HG03521 (cell line): ENCODE measurements at regions not wholly inside any gene's neighbourhood (a gene's known extent, or its start where the extent isn't known, plus 50 kb on each side); places are given as distances from the start of the nearest gene placed in this dataset.
"Not testable (repeated sequence)": the region's sequence is repeated elsewhere in the genome, so short reads cannot be mapped to it uniquely, and the experiment has no call there.

Experiments
- ATAC-seq: cut with Tn5 transposase; IDR thresholded peaks from one replicate; pipeline ENCODE4 v1.9.1; 2021; ENCODE audit warnings: mild to moderate bottlenecking, moderate library complexity; ENCODE audit not compliant: unreplicated experiment

DNA sequence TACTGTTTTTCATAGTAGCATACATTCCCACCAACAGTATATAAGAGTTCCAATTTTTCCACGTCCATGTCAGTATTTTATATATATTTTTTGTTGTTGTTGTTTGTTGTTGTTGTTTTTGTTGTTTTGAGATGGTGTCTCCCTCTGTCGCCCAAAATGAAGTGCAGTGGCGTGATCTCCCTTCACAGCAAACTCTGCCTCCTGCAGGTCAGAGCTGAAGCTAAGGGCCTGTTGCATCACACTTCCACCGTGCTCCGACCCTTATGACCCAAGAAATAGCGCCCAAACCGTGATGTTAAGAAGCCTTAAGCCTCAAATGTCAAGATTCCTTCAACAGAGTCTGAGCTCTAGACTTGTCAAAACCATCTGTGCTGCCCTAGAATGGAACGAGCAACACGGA, 2032.3 kb downstream of the MRPL39 start:
- no peak for ATAC-seq

DNA sequence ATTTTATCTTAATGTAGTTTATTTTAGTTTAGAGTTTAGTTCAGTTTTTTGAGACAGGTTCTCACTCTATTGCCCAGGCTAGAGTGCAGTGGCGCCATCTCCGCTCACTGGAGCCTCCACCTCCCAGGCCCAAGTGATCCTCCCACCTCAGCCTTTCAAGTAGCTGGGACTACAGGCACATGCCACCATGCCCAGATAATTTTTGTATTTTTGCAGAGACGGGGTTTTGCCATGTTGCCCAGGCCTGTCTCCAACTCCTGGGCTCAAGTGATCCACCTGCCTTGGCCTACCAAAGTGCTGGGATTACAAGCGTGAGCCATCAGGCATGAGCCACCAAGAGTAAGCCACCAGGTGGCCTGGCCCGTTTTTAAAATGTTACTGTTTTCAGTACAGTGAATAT, 2058.4 kb downstream of the MRPL39 start:
- not testable (repeated sequence) for ATAC-seq

DNA sequence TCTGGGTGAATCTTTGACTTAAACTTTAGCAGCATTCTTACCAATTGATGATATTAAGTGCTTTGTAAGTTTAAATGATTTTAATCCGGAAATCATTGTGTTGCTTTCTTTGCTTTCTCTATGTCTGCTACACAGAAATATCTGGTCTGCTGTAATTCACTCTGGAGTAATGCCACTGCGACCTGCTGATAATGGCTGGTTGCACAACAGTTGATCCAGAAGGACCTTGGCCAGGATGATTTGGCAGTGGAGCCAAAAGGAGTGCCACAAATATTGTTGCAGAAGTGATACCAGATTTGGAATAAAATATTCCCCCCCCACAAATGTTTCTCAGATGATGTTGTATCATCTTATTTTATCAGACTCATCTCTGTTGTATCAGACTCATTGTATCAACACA, 2063.9 kb downstream of the MRPL39 start:
- no peak for ATAC-seq

DNA sequence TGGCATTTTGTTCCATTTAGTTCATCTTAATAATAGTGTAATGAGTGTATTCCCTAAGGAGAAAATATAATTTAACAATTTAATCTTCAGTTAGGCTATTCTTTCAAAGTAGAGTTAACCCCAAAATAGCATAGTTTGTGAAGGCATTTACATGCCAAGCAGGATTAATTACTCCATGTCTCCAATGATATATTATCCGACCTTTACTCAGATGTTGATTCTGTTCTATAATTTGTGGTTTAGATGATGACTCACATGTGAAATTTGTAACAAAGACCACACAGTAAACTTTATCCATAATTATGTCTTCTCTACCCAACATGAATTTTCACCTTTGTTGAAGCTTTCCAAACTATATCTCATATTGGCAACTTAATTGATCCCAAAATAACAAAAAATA, 2065.2 kb downstream of the MRPL39 start:
- no peak for ATAC-seq

DNA sequence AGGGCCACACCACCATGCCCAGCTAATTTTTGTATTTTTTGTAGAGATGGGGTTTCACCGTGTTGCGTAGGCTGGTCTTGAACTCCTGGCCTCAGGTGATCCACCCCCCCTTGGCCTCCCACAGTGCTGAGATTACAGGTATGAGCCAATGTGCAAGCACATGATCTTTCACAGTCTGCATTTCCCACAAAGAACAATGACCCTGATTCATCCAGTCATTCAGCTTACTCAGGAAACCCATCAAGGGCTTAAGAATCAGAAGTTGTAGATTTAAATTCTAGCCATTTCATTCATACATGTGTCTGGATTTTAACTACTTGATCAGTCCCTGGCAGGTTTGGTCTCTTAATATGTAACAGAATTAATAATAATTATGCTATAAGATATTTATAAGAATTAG, 2065.7 kb downstream of the MRPL39 start:
- ATAC-seq = no peak

DNA sequence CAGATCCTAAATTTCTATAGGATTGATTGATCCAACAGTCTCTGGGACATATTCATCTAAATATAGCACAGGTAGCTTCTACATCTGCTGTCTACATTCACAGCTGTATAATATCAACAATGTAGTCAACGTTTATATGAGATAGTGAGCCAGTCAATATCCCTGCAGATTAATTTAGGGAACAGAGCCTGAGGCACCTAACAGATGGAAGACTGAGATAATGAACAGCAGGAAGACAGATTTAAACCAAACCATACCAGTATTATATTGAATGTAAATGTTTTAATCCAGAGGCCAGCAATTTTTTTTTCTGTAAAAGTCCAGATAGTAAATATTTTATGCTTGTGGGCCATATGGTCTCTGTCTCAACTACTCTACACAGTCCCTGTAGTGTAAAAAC, 2072.4 kb downstream of the MRPL39 start:
- ATAC-seq = no peak

DNA sequence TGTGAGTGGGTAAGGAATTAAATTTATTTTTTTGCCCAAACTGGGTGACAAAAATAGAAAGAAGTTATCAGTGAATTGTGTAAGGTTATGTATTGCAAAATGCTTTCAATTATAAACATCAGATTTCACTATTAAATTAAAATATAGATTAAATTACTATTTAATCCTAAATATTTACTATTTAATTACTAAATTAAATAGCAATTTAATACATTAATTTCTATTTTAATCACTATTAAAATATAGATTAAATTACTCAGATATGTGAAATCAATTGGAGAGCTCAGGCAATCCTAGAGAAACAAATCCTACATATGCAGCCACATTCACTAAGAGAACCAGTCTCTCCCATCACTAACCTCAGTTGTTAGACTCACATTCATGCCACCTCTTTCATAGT, 2075.8 kb downstream of the MRPL39 start:
- ATAC-seq = no peak

DNA sequence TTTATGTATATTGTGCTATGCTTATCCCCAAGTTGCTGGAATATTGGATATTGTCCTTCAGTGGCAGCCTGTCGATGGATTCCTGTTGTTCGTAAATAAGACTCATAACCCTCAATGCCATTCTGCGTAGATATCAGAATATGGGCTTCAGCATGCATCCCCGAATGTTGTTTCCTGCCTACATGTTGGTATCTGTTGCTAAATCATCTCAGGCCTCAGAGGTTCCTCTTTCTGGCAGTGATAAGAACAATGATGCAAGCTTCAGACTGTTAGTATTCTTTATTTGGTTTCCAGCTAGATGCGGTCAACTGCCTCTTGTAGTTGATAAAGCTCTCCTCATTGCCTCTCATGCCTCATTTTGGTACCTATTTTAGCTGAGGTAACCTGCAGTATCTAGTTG, 2082.6 kb downstream of the MRPL39 start:
- no peak for ATAC-seq

DNA sequence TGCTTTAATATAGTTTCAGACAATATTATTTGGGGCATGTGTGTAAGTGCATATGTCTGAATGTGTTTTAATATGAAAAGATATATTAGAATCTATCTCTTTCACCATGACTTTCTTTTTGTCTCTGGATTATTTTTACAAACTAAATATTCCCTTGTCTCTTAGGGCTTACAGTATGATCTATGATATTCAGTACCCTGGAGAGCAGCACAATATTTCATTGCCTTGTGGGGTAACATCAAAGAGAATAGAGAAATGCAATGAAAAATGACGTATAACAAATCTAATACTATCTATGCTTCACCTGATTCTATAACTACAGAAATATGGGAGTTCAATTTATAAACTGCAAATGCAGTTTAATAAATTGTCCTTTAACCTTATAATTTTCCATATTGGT, 2084.5 kb downstream of the MRPL39 start:
- ATAC-seq = no peak

DNA sequence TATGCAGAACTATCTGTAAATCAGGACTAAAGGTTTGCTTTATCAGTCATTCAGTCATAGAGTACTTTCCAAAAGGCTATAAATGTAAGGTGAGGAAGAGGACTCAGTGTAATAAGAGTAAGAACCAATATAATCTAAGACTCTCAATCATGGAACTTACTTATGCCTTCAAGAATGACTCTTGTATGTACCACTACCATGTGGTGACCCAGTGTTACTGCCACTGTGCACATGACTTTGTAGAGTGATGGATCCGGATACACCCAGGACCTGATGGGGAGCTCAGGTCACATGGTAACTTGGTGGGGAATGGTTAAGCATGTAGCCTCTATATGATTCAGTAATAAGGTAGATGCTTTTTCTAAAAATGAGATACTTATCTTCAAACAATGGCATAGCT, 2099.8 kb downstream of the MRPL39 start:
- ATAC-seq = no peak

DNA sequence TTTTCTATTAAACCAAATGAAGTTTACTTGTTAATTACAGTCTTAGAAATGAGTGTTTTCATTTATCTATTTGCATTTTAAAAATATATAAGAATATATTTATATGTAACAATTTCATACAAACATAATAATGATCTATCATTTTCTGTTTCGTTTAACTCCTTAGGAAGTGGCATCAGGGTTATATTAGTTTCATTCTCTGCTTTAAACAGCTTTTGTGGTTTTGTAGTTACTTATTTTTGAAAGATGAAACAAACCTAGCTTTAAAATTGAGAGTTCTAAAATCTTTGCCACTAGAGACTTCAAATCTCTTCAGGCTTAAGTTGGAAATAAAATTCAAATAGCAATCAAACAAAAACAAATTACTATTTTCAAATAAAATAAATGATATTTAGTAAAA, 2110.6 kb downstream of the MRPL39 start:
- ATAC-seq = peak; percentile 74

DNA sequence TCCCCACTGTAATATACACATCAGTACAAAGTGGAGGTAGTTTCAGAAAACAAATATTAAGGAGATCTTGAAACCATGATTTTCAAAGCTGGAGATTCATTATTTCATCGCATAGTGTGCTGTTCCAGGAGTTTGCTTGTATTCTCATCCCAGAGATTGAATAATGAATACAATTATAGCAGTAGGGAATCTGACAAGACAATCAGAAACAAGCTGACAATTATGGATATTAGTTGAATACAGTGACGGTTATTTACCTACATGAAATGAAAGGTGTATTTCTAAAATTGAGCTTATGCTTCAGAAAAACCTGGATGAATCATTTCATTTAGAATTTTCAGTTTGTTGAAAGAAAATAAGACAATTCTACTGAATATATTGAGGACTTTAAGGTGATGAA, 2119.0 kb downstream of the MRPL39 start:
- no peak for ATAC-seq

DNA sequence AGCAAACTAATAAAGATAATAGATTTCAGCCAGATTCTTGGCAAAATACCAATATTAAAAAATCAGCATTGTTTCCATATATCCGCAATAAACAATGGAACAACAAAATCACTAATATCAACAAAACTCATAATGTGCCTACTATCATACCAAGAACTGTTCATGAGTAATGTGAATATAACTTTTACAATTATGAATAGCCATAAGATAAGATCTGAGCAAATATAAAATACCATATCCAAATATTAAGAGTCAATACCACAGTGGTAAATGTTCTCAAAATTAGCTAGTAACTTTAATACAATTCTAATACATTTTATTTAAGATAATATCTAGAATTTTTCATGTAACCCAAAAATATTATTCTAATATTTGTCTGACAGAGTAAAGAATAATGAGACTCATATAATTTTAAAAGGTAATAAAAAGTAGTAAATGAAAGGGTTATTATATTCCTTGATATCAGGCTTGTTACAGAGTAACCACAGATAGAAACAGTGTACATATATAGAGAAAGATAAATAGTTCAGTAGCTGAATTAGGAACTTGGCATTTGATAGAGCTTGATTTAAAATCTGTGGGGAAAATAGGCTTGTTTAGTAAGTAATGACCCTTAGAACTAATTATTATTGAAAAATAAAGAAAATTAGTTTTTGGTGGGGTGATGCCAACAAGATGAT, 2126.6 kb downstream of the MRPL39 start:
- no peak for ATAC-seq

DNA sequence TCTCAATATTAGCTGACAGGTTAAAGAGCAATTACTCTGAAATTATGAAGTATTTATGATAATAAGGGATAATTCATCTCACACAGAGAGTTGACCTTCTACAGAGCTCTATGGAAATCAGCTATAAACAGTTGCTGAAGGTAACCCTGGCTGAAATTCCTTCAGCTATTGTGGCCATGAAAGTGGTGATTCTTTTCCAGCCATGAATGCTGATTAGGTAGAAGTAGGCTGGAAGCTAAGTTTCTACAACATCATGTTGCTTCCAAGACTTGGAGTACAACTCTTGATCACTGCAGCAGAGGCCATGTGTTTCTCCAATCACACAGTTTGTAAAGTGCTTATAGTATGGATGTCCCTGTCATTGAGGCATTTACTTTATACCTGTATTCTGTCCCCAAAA, 2128.9 kb downstream of the MRPL39 start:
- ATAC-seq = no peak

DNA sequence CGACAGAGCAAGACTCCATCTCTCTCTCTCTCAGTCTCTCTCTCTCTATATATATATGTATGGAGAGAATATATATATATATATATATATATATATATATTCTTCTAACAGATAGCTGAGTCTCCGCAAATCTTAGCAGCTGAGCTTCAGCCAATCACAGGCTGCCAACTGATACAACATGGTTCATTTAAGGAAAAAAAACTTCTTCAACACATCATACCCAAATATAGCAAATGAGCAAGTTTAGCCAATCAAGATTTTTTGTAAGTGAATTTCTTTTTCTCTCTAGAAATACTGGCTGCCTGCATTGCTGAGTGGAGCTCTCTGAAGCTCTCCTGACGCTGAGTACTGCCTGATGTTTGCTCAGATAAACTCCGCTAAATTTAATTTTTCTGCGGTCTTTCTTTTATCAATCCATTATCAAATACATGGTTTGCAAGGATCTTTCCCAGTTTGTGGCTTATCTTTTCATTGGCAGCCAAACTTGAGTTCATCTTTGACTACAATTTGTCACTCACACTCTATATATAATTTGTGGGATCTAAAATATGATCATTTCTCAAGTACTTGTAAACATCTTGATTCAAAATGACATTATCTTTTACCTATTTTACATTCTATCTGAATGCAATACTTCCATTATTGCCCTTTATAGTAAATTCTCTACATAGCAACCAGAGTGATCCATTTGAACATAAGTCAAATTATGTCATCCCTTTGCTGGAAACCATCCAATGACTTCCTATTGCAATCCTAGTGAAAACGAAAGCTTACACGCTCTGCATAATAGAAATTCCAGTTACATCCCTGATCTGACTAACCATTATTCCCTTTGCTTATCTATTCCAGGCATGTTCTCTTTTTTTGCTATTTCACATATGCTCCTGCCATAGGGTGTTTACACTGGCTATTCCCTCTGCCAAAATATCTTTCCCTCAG, 2131.7 kb downstream of the MRPL39 start:
- ATAC-seq = no peak

DNA sequence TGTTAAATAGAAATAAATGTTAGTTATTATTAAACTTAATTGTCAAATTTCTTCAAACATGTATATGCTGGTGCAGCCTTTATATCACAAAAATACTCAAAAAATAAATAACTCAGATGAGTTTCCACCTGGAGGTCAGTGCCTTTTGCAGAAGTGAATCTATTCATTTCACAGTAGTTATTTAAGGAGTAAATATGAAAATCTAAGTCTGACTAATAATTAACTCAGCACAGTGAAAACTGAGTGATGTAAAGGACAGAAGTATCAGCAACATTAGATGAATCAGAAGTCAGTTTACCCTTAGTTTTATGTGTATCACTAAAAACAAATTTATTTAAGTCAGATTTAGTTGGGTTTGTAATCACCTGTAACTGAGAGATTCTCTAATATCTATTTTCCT, 2135.4 kb downstream of the MRPL39 start:
- ATAC-seq = peak; percentile 75

DNA sequence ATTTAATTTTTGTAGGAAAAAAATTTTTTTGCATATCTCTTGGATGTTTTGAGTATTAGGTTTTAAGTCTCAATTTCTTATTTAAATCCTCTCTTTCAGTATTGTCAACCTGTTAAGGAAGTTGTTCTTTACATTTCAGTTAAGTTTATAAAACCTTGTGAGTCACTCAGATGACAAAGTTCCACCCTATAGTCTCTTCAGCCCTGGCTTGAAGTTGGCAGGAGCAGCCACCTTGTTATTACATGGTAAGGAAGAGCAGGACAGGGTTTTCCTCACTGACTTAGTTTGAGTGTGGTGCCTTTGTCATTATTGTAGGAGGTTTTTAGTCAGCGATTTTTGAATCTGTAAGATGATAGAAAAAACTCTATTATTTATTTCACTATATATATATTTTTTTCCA, 2143.9 kb downstream of the MRPL39 start:
- no peak for ATAC-seq

DNA sequence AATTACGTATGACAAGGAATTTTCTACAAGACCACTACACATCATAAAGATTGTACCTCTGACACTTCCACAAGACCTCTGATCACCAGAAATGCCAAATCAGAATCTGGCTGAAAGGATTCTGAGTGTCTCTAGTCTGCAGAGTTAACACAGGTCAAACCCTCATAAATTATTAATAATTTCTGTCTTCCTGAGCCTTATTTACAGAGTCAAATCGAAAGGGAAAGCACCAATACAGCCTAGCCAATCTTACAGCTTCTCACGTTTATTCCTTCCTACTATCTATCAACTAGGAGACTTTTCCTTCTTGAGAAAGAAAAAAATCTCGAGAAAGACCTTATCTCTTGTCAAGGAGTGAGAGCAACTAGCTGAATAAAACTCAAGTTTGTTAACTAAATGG, 2151.6 kb downstream of the MRPL39 start:
- no peak for ATAC-seq

DNA sequence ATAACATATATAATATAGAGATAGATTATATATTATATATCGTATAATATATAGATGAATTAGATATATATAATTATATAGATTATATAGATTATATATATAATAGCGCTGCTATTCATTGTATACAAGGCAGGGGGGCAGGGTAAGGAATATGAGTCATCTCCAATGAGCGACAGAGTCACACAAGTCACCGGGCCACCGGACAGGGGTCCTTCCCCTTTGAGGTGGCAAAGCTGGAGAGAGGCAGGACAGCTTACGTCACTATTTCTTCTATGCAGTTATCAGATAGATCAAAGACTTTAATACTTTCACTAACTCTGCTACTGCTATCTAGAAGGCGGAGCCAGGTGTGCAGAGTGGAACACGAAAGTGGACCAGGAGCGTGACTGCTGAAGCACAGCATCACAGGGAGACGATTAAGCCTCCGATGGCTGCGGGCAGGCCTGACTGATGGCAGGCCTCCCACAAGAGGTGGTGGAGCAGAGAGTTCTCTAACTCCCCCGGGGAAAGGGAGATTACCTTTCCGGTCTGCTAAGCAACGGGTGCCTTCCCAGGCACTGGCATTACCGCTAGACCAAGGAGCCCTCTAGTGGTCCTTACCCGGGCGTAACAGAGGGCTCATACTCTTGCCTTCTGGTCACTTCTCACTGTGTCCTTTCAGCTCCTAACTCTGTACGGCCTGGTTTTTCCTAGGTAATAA, 2154.7 kb downstream of the MRPL39 start:
- peak; percentile 56 for ATAC-seq

DNA sequence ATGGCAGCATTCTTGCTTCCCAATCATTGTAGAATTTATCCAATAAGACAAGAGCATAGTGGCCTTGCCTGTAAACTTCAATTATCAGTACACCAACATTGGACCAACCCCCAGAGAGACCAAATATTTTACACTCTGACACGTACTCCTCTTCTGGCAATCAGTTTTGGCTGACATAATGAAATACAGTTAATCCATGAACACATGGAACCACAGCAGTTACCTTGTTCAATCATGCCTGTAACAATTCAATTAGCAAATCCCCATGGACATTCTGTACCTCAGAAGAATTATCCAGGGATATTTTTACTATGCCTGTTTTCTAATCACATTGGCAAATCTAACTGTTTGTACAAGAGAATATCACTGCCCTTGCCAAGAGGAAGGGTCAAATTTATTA, 2162.0 kb downstream of the MRPL39 start:
- no peak for ATAC-seq

DNA sequence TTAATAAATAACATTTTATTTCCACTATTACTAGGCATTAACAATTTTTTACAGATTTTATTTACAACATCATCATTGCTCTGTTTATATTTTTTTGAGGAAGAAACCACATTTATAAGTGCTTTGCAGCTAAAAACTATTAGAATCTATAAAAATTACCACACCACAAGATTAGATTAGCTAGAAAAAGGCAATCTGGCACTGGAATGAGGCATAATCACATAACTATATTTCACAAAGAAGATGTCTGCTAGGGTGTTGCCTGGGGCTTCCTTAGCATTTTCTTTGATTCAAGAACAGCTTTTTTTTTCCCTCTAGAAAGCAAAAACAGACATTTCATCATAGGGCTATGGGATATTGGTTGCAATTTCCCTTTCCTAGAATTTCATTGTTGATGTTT, 2169.2 kb downstream of the MRPL39 start:
- ATAC-seq = no peak
